Osteoblast (primary cell): ENCODE measurements at regions not wholly inside any gene's neighbourhood (a gene's known extent, or its start where the extent isn't known, plus 50 kb on each side); places are given as distances from the start of the nearest gene placed in this dataset.

Experiments used
- DNase-seq: peaks from one replicate; pipeline ENCODE4 v3.0.0; 2011; ENCODE audit warnings: low spot score, mixed read lengths; ENCODE audit not compliant: insufficient read length; ENCODE audit errors: missing footprints
- H2AFZ ChIP-seq: 2 replicates; pipeline ENCODE4 v1.6.0; 2011; ENCODE audit warnings: mild to moderate bottlenecking, low read length
- H3K27ac ChIP-seq: 2 replicates; pipeline ENCODE4 v1.5.1; 2011; ENCODE audit warnings: mild to moderate bottlenecking, low read depth, low read length, moderate library complexity
- H3K27me3 ChIP-seq: 2 replicates; pipeline ENCODE4 v1.6.0; 2012; ENCODE audit warnings: mild to moderate bottlenecking, control low read depth, inconsistent platforms, low read length, moderate library complexity; ENCODE audit not compliant: insufficient read depth
- H3K36me3 ChIP-seq: 2 replicates; pipeline ENCODE4 v1.5.1; 2011; ENCODE audit warnings: mild to moderate bottlenecking, low read length, control low read depth, moderate library complexity; ENCODE audit not compliant: insufficient read depth
- H3K4me1 ChIP-seq: 2 replicates; pipeline ENCODE4 v1.5.1; 2011; ENCODE audit warnings: mild to moderate bottlenecking, low read length, control low read depth, moderate library complexity; ENCODE audit not compliant: insufficient read depth
- H3K4me2 ChIP-seq: 2 replicates; pipeline ENCODE4 v1.6.0; 2011; ENCODE audit warnings: mild to moderate bottlenecking, low read length; ENCODE audit not compliant: insufficient read depth
- H3K4me3 ChIP-seq: fragments of 200-600 bp; sonication (generic); 3 replicates; pipeline ENCODE4 v1.5.1; 2012; ENCODE audit warnings: mild to moderate bottlenecking, low read length, inconsistent platforms; ENCODE audit not compliant: insufficient read depth
- H3K79me2 ChIP-seq: 2 replicates; pipeline ENCODE4 v1.6.0; 2012; ENCODE audit warnings: mild to moderate bottlenecking, low read length, control low read depth, inconsistent platforms; ENCODE audit not compliant: insufficient read depth
- H3K9me3 ChIP-seq: 2 replicates; pipeline ENCODE4 v1.5.1; 2011; ENCODE audit warnings: low read depth, low read length, control low read depth
- H4K20me1 ChIP-seq: 2 replicates; pipeline ENCODE4 v1.6.0; 2012; ENCODE audit warnings: mild to moderate bottlenecking, low read length, control low read depth; ENCODE audit not compliant: insufficient read depth
- TF ChIP-seq, protein P1 (sequence below): IDR thresholded peaks from 2 replicates; pipeline ENCODE4 v1.5.1; 2011; ENCODE audit warnings: mild to moderate bottlenecking, low read depth, low read length, moderate library complexity; ENCODE audit errors: extremely low read depth

DNA sequence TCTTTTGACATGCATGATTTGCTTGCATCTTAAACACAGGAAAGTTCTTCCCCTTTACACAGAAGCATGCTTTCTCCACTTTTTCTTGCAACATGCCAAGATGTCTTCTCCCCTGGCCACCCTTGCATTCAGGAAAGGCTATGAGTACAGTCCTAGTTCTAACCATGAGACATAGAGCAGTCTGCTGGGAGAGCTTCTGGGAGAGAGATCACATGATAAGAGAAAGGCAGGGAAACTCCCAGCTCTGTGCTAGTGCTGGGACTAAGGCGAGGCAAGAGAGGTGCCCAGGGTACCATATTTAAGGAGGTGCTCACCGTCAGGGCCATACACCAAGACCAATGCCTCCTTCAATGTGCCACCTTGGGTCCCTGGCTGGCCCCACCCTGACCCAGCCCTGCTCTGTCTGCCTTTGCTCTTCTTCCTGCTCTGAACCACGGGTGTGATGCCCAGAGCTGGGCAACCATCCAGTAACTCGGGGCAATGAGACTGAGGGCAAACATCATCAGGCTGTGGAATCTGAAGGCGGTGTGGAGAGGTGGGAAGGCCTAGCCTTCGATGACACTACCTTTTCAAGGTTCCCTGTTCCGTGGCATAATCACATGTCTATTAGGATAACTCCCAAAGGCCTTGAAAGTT is 77.4 kb upstream of the PRR20G start:
- H4K20me1 ChIP-seq: no peaks in the 10 kb centered on the region
- no peaks in the 10 kb centered on the region for H3K4me1 ChIP-seq
- no peak overlapping the region for H2AFZ ChIP-seq
- H3K4me2 ChIP-seq: no peak overlapping the region
- no peak overlapping the region for H3K27ac ChIP-seq
- peaks cover 8% of the 10 kb centered on the region for H3K27me3 ChIP-seq
- no peak overlapping the region for H3K4me3 ChIP-seq
- no peaks in the 10 kb centered on the region for H3K36me3 ChIP-seq
- TF ChIP-seq, protein P1, sequence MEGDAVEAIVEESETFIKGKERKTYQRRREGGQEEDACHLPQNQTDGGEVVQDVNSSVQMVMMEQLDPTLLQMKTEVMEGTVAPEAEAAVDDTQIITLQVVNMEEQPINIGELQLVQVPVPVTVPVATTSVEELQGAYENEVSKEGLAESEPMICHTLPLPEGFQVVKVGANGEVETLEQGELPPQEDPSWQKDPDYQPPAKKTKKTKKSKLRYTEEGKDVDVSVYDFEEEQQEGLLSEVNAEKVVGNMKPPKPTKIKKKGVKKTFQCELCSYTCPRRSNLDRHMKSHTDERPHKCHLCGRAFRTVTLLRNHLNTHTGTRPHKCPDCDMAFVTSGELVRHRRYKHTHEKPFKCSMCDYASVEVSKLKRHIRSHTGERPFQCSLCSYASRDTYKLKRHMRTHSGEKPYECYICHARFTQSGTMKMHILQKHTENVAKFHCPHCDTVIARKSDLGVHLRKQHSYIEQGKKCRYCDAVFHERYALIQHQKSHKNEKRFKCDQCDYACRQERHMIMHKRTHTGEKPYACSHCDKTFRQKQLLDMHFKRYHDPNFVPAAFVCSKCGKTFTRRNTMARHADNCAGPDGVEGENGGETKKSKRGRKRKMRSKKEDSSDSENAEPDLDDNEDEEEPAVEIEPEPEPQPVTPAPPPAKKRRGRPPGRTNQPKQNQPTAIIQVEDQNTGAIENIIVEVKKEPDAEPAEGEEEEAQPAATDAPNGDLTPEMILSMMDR: no peak
- H3K9me3 ChIP-seq: no peaks in the 10 kb centered on the region
- DNase-seq: no peak
- no peaks in the 10 kb centered on the region for H3K79me2 ChIP-seq

GRCh38 chr3:127363891-127364290 is 76.0 kb upstream of the PRR20G start:
- Histone ChIP-seq H3K4me2 (no peak overlapping the region), H3K4me1 (no peaks in the 10 kb centered on the region), H2AFZ (no peak overlapping the region), H4K20me1 (no peaks in the 10 kb centered on the region), H3K27ac (no peak overlapping the region), H3K79me2 (no peaks in the 10 kb centered on the region), H3K27me3 (peaks cover 8% of the 10 kb centered on the region), H3K36me3 (no peaks in the 10 kb centered on the region), H3K4me3 (no peak overlapping the region), H3K9me3 (no peaks in the 10 kb centered on the region)
- TF ChIP-seq, protein P1: no peak
- DNase-seq: no peak

GRCh38 chr3:127363171-127363570 is 75.3 kb upstream of the PRR20G start:
- no peak overlapping the region for H2AFZ ChIP-seq
- no peaks in the 10 kb centered on the region for H3K9me3 ChIP-seq
- H3K4me3 ChIP-seq: no peak overlapping the region
- TF ChIP-seq, protein P1: no peak
- H4K20me1 ChIP-seq: no peaks in the 10 kb centered on the region
- H3K4me1 ChIP-seq: no peaks in the 10 kb centered on the region
- no peak overlapping the region for H3K4me2 ChIP-seq
- H3K79me2 ChIP-seq: no peaks in the 10 kb centered on the region
- no peak for DNase-seq
- H3K36me3 ChIP-seq: no peaks in the 10 kb centered on the region
- H3K27ac ChIP-seq: no peak overlapping the region
- peaks cover 8% of the 10 kb centered on the region for H3K27me3 ChIP-seq

- peaks cover 3% of the 10 kb centered on the region for H3K9me3 ChIP-seq
- H3K4me3 ChIP-seq: no peak overlapping the region
- no peak overlapping the region for H3K27ac ChIP-seq
- H3K4me1 ChIP-seq: no peaks in the 10 kb centered on the region
- no peaks in the 10 kb centered on the region for H3K36me3 ChIP-seq
- no peaks in the 10 kb centered on the region for H3K79me2 ChIP-seq
- TF ChIP-seq, protein P1: no peak
- no peak overlapping the region for H2AFZ ChIP-seq
- no peak for DNase-seq
- peaks cover 6% of the 10 kb centered on the region for H3K27me3 ChIP-seq
- H3K4me2 ChIP-seq: no peak overlapping the region
- H4K20me1 ChIP-seq: no peaks in the 10 kb centered on the region
Measured at GRCh38 chr3:127360647-127361046, 72.8 kb upstream of the PRR20G start.
